Naive thymus-derived CD8-positive, alpha-beta T cell (primary cell): ENCODE measurements at regions not wholly inside any gene's neighbourhood (a gene's known extent, or its start where the extent isn't known, plus 50 kb on each side); places are given as distances from the start of the nearest gene placed in this dataset.
"Not testable (repeated sequence)": the region's sequence is repeated elsewhere in the genome, so short reads cannot be mapped to it uniquely, and the experiment has no call there.

Source experiments
- ATAC-seq, 2 donors: fragments of 150-1000 bp; cut with Tn5 transposase in 1 of 2; sonication (Bioruptor Pico), chemical (Tn5 transposase) in 1 of 2; 1 replicate in 1 of 2; 2 replicates in 1 of 2; pipeline ENCODE4 v1.10.0; 2021; ENCODE audit warnings: mild to moderate bottlenecking in 2 of 2, moderate library complexity in 2 of 2
- POLR2A ChIA-PET: fragments of 350-600 bp; sonication (Branson Sonifier 250); formaldehyde crosslinking; loops from one replicate; lab custom pipeline; 2021; ENCODE audit warnings: antibody characterized with exemption; lab: Charles Lee
- DNase-seq, 10 donors: peaks; one replicate each; pipeline versions ENCODE4 v3.0.0 to v3.0.0-alpha.2; 2020 to 2022
- H3K27ac Mint-ChIP-seq, 10 donors: one replicate each; pipeline ENCODE4 v1.8.0; 2020 to 2022; ENCODE audit warnings: mild to moderate bottlenecking in 10 of 10, mixed read lengths in 10 of 10, moderate library complexity in 4 of 10, inconsistent platforms in 1 of 10
- H3K27me3 Mint-ChIP-seq, 5 donors: one replicate each; pipeline ENCODE4 v1.8.0; 2021 to 2022; ENCODE audit warnings: mixed read lengths in 5 of 5
- H3K36me3 Mint-ChIP-seq, 3 donors: one replicate each; pipeline ENCODE4 v1.8.0; 2020 to 2022; ENCODE audit warnings: mixed read lengths in 3 of 3, mild to moderate bottlenecking in 2 of 3, inconsistent platforms in 1 of 3
- H3K4me1 Mint-ChIP-seq, 4 donors: one replicate each; pipeline ENCODE4 v1.8.0; 2021 to 2022; ENCODE audit warnings: mixed read lengths in 4 of 4
- H3K4me3 Mint-ChIP-seq, 10 donors: one replicate each; pipeline ENCODE4 v1.8.0; 2020 to 2022; ENCODE audit warnings: mild to moderate bottlenecking in 10 of 10, mixed read lengths in 10 of 10, moderate library complexity in 6 of 10, inconsistent platforms in 1 of 10
- H3K9me3 Mint-ChIP-seq, 9 donors: one replicate each; pipeline ENCODE4 v1.8.0; 2020 to 2022; ENCODE audit warnings: mixed read lengths in 9 of 9, mild to moderate bottlenecking in 3 of 9, inconsistent platforms in 1 of 9, moderate library complexity in 1 of 9

GRCh38 chr12:131570596-131570995 lies 140.3 kb upstream of the SFSWAP start:
- Mint-ChIP-seq H3K36me3 (no peaks in the 10 kb centered on the region), H3K4me1 (peaks cover 0 to 5% (median 0%) of the 10 kb centered on the region in 4 donors), H3K27ac (no peak overlapping the region), H3K27me3 (peaks cover 8 to 45% (median 12%) of the 10 kb centered on the region in 5 donors), H3K9me3 (no peaks in the 10 kb centered on the region), H3K4me3 (no peak overlapping the region)
- POLR2A ChIA-PET = no interaction called here
- DNase-seq (no peak), ATAC-seq (no peak)

DNA sequence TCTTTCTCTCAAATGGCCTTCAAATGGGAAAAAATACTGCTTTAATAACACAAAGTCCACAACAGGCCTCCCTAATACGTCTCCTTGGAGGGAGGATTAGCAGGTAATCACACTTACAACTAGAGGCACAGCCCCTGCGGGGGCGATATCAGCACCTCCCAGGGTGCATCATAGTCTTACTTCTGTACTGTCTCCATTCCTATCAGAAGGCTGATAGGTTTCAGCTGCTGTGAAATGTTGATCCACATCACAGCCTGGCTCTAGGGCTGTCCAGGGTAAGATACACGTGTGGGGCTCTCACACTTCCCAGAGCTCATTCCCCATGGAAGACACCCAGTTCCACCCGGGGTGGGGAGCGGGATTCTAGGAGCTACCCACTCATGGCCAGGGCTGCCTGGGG lies 139.1 kb upstream of the SFSWAP start:
- Mint-ChIP-seq H3K4me1 (peaks cover 0 to 5% (median 0%) of the 10 kb centered on the region in 4 donors), H3K27ac (no peak overlapping the region), H3K4me3 (no peak overlapping the region), H3K36me3 (no peaks in the 10 kb centered on the region), H3K9me3 (no peaks in the 10 kb centered on the region), H3K27me3 (peaks cover 8 to 43% (median 18%) of the 10 kb centered on the region in 5 donors)
- POLR2A ChIA-PET = no interaction called here
- ATAC-seq (no peak), DNase-seq (no peak)

GRCh38 chr12:131572626-131573025 lies 138.3 kb upstream of the SFSWAP start:
- Mint-ChIP-seq H3K4me3 (no peak overlapping the region), H3K9me3 (no peaks in the 10 kb centered on the region), H3K36me3 (no peaks in the 10 kb centered on the region), H3K27ac (no peak overlapping the region), H3K27me3 (peaks cover 8 to 41% (median 18%) of the 10 kb centered on the region in 5 donors), H3K4me1 (peaks cover 0 to 5% (median 0%) of the 10 kb centered on the region in 4 donors)
- POLR2A ChIA-PET = no interaction called here
- ATAC-seq (no peak), DNase-seq (no peak)

DNA sequence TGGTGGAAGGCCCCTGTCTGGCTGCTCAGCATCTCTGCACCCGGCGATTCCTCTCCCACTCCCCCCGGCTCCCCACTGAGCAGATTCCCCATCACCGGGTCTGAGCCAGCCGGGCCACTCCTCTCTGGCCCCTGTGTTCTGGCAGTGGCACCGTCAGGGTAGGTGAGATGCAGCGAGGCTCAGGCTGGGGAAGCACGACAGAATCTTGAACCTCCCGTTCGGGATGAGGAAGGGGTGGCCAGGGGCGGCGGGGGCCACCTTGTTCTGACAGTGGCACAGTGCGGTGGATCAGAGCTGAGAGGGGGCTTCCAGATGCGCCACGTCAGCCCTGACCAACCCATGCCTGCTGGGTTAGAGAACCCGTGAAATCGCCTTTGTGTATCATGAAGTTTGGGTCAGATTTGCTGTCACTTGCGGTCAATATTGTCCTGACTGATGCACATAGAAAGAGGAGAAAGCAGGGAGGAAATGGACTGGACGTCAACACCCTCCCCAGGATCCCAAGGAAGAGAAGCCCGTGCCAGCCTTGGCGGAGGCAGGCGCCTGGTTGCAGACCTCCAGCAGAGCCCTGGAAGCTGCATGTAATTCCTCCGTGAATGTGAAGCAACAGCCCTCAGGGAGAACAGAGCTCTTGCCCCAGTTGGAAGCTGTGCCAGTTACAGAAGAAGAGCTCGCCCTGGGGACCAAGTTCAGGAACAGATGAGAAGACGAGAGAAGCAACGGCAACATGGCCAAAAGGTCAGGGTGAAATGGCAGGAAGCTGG lies 137.1 kb upstream of the SFSWAP start:
- peak overlapping the region in 1 of 10 donors; percentile 38 for H3K27ac Mint-ChIP-seq
- peaks cover 0 to 5% (median 0%) of the 10 kb centered on the region in 4 donors for H3K4me1 Mint-ChIP-seq
- no peak overlapping the region for H3K4me3 Mint-ChIP-seq
- no peaks in the 10 kb centered on the region for H3K9me3 Mint-ChIP-seq
- H3K36me3 Mint-ChIP-seq = no peaks in the 10 kb centered on the region
- H3K27me3 Mint-ChIP-seq = peaks cover 3 to 41% (median 20%) of the 10 kb centered on the region in 5 donors
- DNase-seq (no peak), ATAC-seq (no peak)
- POLR2A ChIA-PET = no interaction called here

- Mint-ChIP-seq H3K27ac (peak overlapping the region in 1 of 10 donors; percentile 38), H3K4me3 (no peak overlapping the region), H3K4me1 (peaks cover 0 to 5% (median 0%) of the 10 kb centered on the region in 4 donors), H3K27me3 (peaks cover 4 to 41% (median 19%) of the 10 kb centered on the region in 5 donors), H3K9me3 (no peaks in the 10 kb centered on the region), H3K36me3 (no peaks in the 10 kb centered on the region)
- DNase-seq (no peak), ATAC-seq (no peak)
- POLR2A ChIA-PET = no interaction called here
Observed at GRCh38 chr12:131574395-131574771, 136.5 kb upstream of the SFSWAP start.

GRCh38 chr12:131575371-131575770 lies 135.5 kb upstream of the SFSWAP start:
- no peaks in the 10 kb centered on the region for H3K36me3 Mint-ChIP-seq
- no peak for ATAC-seq

GRCh38 chr12:131576734-131577133 lies 134.2 kb upstream of the SFSWAP start:
- H3K27me3 Mint-ChIP-seq = peaks cover 5 to 31% (median 16%) of the 10 kb centered on the region in 5 donors
- DNase-seq, H3K36me3 Mint-ChIP-seq, H3K27ac Mint-ChIP-seq, H3K4me1 Mint-ChIP-seq, H3K4me3 Mint-ChIP-seq, H3K9me3 Mint-ChIP-seq, POLR2A ChIA-PET, ATAC-seq: not testable (repeated sequence)

More at GRCh38 chr12:131575371-131575770, 135.5 kb upstream of the SFSWAP start:
- Mint-ChIP-seq H3K4me3 (no peak overlapping the region), H3K4me1 (peaks cover 0 to 4% (median 0%) of the 10 kb centered on the region in 4 donors), H3K27me3 (peaks cover 7 to 37% (median 20%) of the 10 kb centered on the region in 5 donors), H3K27ac (no peak overlapping the region), H3K9me3 (no peaks in the 10 kb centered on the region)
- DNase-seq = no peak
- POLR2A ChIA-PET = no interaction called here

DNA sequence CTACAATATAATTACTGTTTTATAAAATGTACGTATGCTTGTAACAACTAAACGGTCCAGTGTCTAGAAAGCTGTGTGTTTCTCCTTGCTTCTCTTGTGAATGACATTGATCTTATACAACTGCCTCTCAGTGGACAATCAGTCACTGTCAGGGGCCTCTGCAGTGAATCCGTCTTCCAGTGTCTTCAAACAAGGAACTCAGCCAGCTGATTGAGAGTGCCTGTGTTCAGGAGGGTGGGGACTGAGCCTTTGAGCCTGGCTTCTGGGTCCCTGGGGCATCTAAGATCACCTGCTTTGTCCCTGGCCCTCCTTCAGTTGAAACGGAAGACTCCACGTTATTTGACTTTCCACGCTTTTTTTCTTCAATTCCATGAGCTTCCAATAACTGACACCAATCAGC lies 133.1 kb upstream of the SFSWAP start:
- H3K4me1 Mint-ChIP-seq = peaks cover 0 to 4% (median 0%) of the 10 kb centered on the region in 4 donors
- POLR2A ChIA-PET = no interaction called here
- H3K27me3 Mint-ChIP-seq = peaks cover 4 to 31% (median 18%) of the 10 kb centered on the region in 5 donors
- no peak overlapping the region for H3K27ac Mint-ChIP-seq
- no peak overlapping the region for H3K4me3 Mint-ChIP-seq
- ATAC-seq (no peak), DNase-seq (no peak)
- no peaks in the 10 kb centered on the region for H3K36me3 Mint-ChIP-seq
- no peaks in the 10 kb centered on the region for H3K9me3 Mint-ChIP-seq

DNA sequence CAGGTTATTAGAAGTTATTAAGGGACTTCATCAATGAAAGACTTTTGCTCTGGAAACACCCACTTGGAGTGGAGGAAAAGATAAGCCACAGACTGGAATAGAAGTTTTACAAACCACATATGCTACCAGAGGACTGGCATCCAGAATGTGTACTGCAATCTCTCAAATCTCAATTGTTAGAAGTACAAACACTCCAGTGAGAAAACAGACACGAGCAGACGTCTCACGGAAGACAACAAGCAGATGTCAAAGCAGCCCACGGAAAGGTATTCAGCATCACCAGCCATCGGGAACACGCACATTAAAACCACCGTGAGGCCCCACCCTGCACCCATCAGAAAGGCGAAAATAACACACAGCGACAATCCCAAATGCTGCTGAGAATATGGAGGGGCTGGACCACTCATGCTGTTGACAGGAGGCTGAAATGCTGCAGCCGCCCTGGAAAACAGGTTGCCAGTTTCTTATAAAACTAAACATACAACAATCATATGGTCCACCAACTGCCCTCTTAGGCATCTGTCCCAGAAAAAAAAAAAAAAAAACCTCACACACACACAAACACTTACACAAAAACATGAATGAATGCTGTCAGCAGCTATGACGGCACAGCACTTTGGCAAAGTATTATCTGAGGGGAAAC lies 131.9 kb upstream of the SFSWAP start:
- peaks cover 5 to 31% (median 19%) of the 10 kb centered on the region in 5 donors for H3K27me3 Mint-ChIP-seq
- DNase-seq = no peak
- H3K4me1 Mint-ChIP-seq = peaks cover 0 to 5% (median 0%) of the 10 kb centered on the region in 4 donors
- POLR2A ChIA-PET = no interaction called here
- no peak overlapping the region for H3K27ac Mint-ChIP-seq
- no peaks in the 10 kb centered on the region for H3K9me3 Mint-ChIP-seq
- no peaks in the 10 kb centered on the region for H3K36me3 Mint-ChIP-seq
- no peak overlapping the region for H3K4me3 Mint-ChIP-seq
- no peak for ATAC-seq

- POLR2A ChIA-PET = no interaction called here
Observed at GRCh38 chr12:131583090-131583712, 127.7 kb upstream of the SFSWAP start.

DNA sequence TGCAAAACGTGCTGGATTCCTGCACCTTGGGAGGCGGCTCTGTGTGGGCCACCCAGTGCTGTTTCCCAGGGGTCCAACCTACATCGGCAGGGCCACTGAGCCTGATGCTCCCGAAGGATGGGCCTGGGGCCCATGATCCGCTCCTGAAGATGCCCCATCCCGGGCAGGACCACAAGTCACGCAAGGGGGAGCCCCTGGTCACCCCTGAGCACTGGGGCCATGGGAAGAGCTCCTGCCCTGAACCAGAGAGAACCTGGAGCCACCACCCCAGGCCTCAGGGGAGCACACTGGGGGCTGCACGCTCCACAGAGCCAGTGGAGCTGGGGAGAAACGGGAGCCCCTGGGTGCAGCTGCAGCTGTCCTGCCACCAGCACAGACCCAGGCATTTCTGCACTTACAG lies 124.6 kb upstream of the SFSWAP start:
- H3K27me3 Mint-ChIP-seq = peaks cover 0 to 10% (median 4%) of the 10 kb centered on the region in 5 donors
- H3K4me3 Mint-ChIP-seq = no peak overlapping the region
- DNase-seq = peak in 1 of 10 donors; percentile 23
- ATAC-seq = no peak
- peaks cover 0 to 2% (median 0%) of the 10 kb centered on the region in 4 donors for H3K4me1 Mint-ChIP-seq
- POLR2A ChIA-PET = no interaction called here
- H3K9me3 Mint-ChIP-seq = peaks cover 0 to 4% (median 0%) of the 10 kb centered on the region in 9 donors
- no peaks in the 10 kb centered on the region for H3K36me3 Mint-ChIP-seq
- no peak overlapping the region for H3K27ac Mint-ChIP-seq

More at GRCh38 chr12:131583090-131583712, 127.7 kb upstream of the SFSWAP start:
- H3K36me3 Mint-ChIP-seq = no peaks in the 10 kb centered on the region
- H3K27me3 Mint-ChIP-seq = peaks cover 8 to 24% (median 17%) of the 10 kb centered on the region in 5 donors
- peak overlapping the region in 1 of 10 donors; percentile 51 for H3K27ac Mint-ChIP-seq
- DNase-seq (no peak), ATAC-seq (no peak)
- peaks cover 0 to 4% (median 0%) of the 10 kb centered on the region in 9 donors for H3K9me3 Mint-ChIP-seq
- no peak overlapping the region for H3K4me3 Mint-ChIP-seq
- peaks cover 0 to 3% (median 0%) of the 10 kb centered on the region in 4 donors for H3K4me1 Mint-ChIP-seq

DNA sequence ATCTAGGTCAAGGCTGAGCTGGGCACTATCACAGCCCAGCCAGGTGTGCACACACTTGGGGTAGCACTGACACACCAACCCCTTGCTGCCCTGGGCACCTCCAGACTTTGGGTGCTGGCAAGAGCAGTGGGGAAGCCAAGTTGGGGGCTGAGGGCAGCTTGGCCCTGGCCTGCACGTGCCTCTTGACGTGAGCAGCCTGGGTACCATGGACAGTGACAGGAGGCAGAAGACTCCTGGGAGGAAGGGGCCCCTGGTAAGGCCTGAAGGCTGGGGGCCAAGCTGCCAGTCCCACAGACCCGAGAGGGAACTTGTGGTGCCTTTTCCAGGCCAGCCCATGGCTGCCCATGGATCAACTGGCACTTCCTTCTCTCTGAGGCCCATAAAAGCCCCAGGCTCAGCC lies 124.1 kb upstream of the SFSWAP start:
- Mint-ChIP-seq H3K4me3 (no peak overlapping the region), H3K27ac (no peak overlapping the region), H3K27me3 (peaks cover 0 to 10% (median 4%) of the 10 kb centered on the region in 5 donors), H3K36me3 (no peaks in the 10 kb centered on the region), H3K9me3 (peaks cover 0 to 4% (median 0%) of the 10 kb centered on the region in 9 donors), H3K4me1 (peaks cover 0 to 2% (median 0%) of the 10 kb centered on the region in 4 donors)
- no peak for DNase-seq
- ATAC-seq = no peak
- POLR2A ChIA-PET = no interaction called here

- peaks cover 0 to 4% (median 0%) of the 10 kb centered on the region in 9 donors for H3K9me3 Mint-ChIP-seq
- H3K27ac Mint-ChIP-seq = no peak overlapping the region
Observed at GRCh38 chr12:131587565-131587964, 123.3 kb upstream of the SFSWAP start.

More at GRCh38 chr12:131587565-131587964, 123.3 kb upstream of the SFSWAP start:
- DNase-seq (no peak), ATAC-seq (no peak)
- Mint-ChIP-seq H3K4me1 (peaks cover 0 to 2% (median 0%) of the 10 kb centered on the region in 4 donors), H3K27me3 (peaks cover 0 to 10% (median 4%) of the 10 kb centered on the region in 5 donors), H3K36me3 (no peaks in the 10 kb centered on the region), H3K4me3 (no peak overlapping the region)
- POLR2A ChIA-PET = no interaction called here
